IMR-90 (cell line): ENCODE measurements at regions not wholly inside any gene's neighbourhood (a gene's known extent, or its start where the extent isn't known, plus 50 kb on each side); places are given as distances from the start of the nearest gene placed in this dataset.

Source experiments
- BHLHE40 ChIP-seq: fragments of 150-350 bp; IDR thresholded peaks from 2 replicates; pipeline ENCODE4 v1.6.1; 2016; ENCODE audit warnings: mild to moderate bottlenecking, low read depth, low read length
- CHD1 ChIP-seq: IDR thresholded peaks from 2 replicates; pipeline ENCODE4 v1.6.1; 2012; ENCODE audit warnings: low read depth, low read length, improper control_type of control experiment
- FOS ChIP-seq: fragments of 150-350 bp; IDR thresholded peaks from 2 replicates; pipeline ENCODE4 v1.6.1; 2016; ENCODE audit warnings: low read depth, low read length
- TF ChIP-seq, protein P1 (sequence below): conservative IDR thresholded peaks from 2 replicates; pipeline ENCODE4 v1.5.1; 2012; ENCODE audit warnings: mild to moderate bottlenecking, low read depth, low read length, improper control_type of control experiment

GRCh38 chr3:177681852-177682251 is 484.6 kb upstream of the TBL1XR1 start:
- TF ChIP-seq, protein P1, sequence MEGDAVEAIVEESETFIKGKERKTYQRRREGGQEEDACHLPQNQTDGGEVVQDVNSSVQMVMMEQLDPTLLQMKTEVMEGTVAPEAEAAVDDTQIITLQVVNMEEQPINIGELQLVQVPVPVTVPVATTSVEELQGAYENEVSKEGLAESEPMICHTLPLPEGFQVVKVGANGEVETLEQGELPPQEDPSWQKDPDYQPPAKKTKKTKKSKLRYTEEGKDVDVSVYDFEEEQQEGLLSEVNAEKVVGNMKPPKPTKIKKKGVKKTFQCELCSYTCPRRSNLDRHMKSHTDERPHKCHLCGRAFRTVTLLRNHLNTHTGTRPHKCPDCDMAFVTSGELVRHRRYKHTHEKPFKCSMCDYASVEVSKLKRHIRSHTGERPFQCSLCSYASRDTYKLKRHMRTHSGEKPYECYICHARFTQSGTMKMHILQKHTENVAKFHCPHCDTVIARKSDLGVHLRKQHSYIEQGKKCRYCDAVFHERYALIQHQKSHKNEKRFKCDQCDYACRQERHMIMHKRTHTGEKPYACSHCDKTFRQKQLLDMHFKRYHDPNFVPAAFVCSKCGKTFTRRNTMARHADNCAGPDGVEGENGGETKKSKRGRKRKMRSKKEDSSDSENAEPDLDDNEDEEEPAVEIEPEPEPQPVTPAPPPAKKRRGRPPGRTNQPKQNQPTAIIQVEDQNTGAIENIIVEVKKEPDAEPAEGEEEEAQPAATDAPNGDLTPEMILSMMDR, result no peak
- no peak for TF ChIP-seq FOS
- TF ChIP-seq CHD1, result no peak
- TF ChIP-seq BHLHE40, result no peak
